ENCODE measurements at regions not wholly inside any gene's neighbourhood (a gene's known extent, or its start where the extent isn't known, plus 50 kb on each side); places are given as distances from the start of the nearest gene placed in this dataset.

DNA sequence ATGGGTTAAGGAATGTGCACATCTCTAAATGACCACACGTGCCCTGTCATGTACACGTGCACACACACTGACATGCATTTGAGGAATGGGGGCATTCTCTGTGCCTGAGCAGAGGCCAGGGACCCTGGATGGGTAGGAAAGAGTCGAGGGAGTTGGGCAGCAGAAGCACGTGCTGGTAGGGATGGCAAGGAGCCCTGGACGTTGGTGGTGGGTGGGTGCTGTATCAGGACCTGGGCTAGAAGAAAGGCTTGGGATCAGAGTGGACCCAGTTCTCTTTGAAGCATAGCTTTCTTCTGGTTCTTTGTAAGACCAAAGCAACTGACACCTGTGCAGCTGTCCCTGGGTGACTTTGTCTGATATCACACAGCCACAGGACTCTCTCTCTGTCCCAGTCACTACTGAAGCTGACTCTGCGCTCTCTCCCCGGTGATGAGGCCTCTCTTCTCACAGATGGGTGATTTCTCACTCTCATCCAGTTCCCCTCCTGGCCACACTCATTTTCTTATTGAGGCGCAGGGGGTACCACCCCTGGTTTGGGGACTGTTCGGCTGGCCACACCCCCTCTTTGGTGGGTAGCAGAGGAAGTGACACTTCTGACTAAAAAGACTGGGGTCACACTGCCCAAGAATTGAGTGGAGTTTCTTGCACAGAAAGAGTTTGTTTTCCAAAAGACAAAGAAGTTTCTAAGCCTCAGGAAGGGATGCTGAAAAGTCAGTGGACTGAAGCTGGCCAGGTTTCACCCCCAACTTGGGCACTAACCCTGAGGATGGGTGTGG is 171.7 kb upstream of the RTL1 start:
- Mint-ChIP-seq H3K36me3 (no peaks in the 10 kb centered on the region), H3K27ac (no peak overlapping the region), H3K9me3 (no peaks in the 10 kb centered on the region)
- peak in 1 of 2 donors; percentile 21 for DNase-seq (ENCODE audit: low spot score in 2 of 2)
- peak; percentile 30 to 76 for ATAC-seq

- H3K36me3 Mint-ChIP-seq, result no peaks in the 10 kb centered on the region
- peak in 1 of 2 donors; percentile 40 for DNase-seq (ENCODE audit: low spot score in 2 of 2)
- H3K9me3 Mint-ChIP-seq, result no peaks in the 10 kb centered on the region
- H3K27ac Mint-ChIP-seq, result no peak overlapping the region
- no peak for ATAC-seq
These were observed 172.4 kb upstream of the RTL1 start for GRCh38 chr14:101075801-101076413.

DNA sequence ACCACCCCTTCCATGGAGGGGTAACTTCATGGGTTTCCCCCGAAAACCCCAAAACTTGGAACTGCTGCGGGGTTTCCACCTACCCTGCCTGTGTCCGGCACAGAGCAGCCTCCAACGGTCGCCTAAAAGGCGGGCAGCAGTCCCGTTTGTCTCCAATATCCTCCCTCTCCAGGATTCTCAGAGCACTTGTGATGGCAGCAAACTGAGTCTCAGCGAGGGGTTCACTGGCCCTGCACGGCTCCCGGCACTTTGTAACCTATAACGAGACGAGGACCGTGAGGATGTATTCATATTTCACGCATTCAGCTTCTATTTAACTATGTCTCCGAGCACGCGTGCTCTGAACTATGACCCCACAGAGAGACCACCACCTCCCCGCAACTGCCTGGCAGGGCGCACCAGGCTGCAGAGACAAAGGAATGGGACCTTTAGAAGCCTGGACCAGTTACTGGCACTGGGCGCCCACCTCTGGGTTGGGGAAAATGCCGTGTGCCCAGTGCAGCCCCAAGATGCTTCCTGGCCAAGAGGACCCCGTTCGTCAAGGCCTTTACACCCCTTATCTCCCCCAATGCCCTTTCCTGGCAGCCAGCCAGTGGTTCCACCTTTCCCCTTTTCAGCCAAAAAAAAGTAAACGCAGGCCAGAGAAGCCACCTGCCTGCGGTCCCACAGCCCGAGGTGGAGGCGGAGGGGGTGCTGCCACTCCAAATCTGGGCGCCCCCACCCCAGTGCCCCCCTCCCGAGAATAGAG is 173.1 kb upstream of the RTL1 start:
- ATAC-seq (no peak), DNase-seq (ENCODE audit: low spot score in 2 of 2) (peak in 1 of 2 donors; percentile 26)
- Mint-ChIP-seq H3K36me3 (no peaks in the 10 kb centered on the region), H3K27ac (no peak overlapping the region), H3K9me3 (no peaks in the 10 kb centered on the region)

DNA sequence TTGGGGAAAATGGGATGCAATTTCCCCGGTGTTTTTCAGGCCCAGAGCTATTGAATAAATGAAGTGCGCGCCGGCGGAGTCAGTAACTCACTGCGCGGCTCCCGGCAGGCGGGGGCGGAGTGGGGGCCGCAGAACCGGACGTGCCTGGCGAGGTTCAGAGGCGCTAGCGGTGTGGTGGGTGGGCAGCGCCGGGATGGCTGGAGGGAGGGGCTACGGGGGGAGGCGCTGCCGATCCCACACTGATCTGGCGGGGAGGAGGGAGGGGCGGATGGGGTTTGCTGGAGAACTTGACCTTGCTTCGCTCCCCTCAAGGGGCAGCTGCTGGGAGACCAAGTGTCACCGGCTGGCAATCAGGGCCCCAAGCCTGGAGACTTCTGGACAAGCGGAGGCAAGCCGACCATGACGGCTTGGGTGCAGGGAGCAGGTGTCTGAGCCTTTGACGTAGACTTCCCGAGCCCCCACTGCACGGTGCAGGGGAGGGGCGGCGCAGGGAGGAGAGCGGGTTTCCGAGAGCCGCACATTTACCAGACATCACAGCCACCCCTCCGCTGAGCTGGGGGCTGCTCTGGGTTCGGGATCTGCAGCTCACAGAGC is 174.1 kb upstream of the RTL1 start:
- ATAC-seq (no peak), DNase-seq (ENCODE audit: low spot score in 2 of 2) (peak in 1 of 2 donors; percentile 21)
- Mint-ChIP-seq H3K27ac (no peak overlapping the region), H3K36me3 (no peaks in the 10 kb centered on the region), H3K9me3 (no peaks in the 10 kb centered on the region)

DNA sequence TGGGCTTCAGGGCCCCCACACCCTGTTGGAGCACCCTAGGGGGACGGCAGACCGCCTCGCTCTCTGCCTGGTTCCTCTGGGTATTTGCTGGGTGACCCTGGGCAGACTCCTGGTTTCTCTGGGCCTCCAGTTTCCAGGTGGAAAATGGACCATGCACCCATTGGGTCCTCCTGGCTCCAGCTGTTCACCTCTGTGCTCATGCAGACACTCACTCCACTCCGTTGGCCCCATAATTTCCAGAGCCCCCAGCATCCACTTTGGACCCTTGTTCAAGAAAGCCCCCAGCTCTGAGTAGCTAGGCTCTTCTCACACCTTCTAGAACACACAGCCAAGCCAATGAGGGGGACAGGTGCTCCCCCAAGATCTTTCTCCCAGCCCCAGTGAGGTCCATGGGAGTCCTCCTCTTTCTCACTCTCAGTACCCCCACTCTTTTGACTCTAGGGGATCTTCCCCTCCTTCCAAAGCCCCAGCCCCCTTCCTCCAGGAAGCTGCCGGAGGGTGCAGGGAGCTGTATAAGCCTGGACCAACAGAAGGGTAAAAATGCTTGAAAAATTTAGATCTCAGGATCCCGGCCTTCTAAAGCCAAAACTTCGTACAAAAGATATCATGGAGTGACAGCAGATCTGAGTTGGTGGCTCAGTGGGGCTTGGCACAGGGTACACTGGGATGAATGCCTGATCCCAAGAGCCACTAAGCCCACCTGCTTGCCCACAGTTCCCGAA is 174.8 kb upstream of the RTL1 start:
- no peaks in the 10 kb centered on the region for H3K9me3 Mint-ChIP-seq
- no peaks in the 10 kb centered on the region for H3K36me3 Mint-ChIP-seq
- DNase-seq (ENCODE audit: low spot score in 2 of 2), result peak in 1 of 2 donors; percentile 26
- ATAC-seq, result no peak
- H3K27ac Mint-ChIP-seq, result no peak overlapping the region

GRCh38 chr14:101078892-101079221 is 175.3 kb upstream of the RTL1 start:
- Mint-ChIP-seq H3K27ac (no peak overlapping the region), H3K9me3 (no peaks in the 10 kb centered on the region), H3K36me3 (no peaks in the 10 kb centered on the region)
- ATAC-seq (no peak), DNase-seq (ENCODE audit: low spot score in 2 of 2) (peak in 1 of 2 donors; percentile 16)

GRCh38 chr14:101080922-101081593 is 177.5 kb upstream of the RTL1 start:
- no peak for ATAC-seq
- Mint-ChIP-seq H3K36me3 (no peaks in the 10 kb centered on the region), H3K27ac (no peak overlapping the region), H3K9me3 (no peaks in the 10 kb centered on the region)
- DNase-seq (ENCODE audit: low spot score in 2 of 2), result no peak

DNA sequence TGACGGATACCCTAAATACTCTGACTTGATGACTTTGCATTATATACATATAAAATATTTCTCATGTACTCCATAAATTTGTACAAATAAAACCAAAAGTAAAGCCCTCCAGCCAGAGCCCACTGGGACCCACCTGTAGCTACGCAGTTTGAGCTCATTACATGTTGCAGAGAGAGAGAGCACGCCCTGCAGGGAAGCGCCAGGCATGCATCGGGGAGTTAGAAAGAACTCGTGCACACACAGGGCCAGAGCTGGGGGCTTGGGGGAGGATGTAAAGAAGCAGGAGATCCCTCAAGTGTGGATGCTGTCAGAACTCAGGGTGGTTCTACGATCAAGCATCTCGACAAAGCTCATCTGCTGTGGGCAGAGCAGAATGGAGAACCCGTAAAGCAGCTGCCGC is 178.5 kb upstream of the RTL1 start:
- H3K36me3 Mint-ChIP-seq, result no peaks in the 10 kb centered on the region

GRCh38 chr14:101082436-101083384 is 179.2 kb upstream of the RTL1 start:
- no peak for ATAC-seq
- H3K9me3 Mint-ChIP-seq, result no peaks in the 10 kb centered on the region

More for the DNA sequence above, 178.5 kb upstream of the RTL1 start:
- DNase-seq (ENCODE audit: low spot score in 2 of 2), result no peak
- no peak overlapping the region for H3K27ac Mint-ChIP-seq
- no peaks in the 10 kb centered on the region for H3K9me3 Mint-ChIP-seq
- no peak for ATAC-seq

DNA sequence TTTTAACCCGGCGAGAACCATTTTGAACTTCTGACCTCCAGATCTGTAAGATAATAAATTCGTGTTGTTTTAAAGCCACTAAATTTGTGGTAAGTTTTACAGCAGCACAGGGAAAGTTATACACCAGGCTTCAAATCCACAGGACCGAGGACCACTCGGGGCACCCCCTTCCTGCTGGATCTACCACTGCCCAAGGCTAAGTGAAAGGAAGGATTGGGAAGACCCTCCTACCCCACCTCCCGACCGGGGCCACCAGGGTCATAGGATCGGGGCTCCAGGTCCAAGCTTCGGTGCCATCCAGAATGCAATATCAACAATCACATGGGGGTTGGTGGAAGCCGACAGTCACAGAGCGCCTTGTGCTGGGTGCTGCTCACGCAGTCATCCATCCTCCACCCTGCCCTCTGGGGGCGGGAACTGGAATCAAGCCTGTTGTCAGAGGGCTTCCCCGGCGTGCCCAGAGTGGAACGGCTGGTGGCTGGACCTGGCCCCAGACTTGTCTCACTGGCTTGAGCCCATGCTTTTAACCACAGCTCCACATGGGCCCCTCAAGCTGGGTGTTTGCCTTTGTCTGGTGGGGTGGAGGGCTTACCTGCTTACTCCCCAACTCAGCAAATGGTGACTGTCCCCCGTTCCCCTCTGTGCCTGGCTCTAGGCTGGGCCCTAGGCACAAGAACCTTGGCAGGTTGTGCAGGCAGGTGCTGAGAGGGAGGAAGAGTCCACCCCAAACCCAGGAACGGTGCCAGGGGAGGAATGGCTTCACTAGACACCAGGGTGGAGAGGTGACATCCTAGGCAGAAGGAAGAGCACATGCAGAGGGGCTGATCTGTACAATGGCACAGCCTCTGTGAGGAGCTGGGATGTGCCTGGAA is 180.3 kb upstream of the RTL1 start:
- H3K27ac Mint-ChIP-seq, result no peak overlapping the region
- no peaks in the 10 kb centered on the region for H3K9me3 Mint-ChIP-seq
- DNase-seq (ENCODE audit: low spot score in 2 of 2) (no peak), ATAC-seq (no peak)
- H3K36me3 Mint-ChIP-seq, result no peaks in the 10 kb centered on the region

More at GRCh38 chr14:101082436-101083384, 179.2 kb upstream of the RTL1 start:
- H3K27ac Mint-ChIP-seq, result no peak overlapping the region
- H3K36me3 Mint-ChIP-seq, result no peaks in the 10 kb centered on the region
- no peak for DNase-seq (ENCODE audit: low spot score in 2 of 2)

DNA sequence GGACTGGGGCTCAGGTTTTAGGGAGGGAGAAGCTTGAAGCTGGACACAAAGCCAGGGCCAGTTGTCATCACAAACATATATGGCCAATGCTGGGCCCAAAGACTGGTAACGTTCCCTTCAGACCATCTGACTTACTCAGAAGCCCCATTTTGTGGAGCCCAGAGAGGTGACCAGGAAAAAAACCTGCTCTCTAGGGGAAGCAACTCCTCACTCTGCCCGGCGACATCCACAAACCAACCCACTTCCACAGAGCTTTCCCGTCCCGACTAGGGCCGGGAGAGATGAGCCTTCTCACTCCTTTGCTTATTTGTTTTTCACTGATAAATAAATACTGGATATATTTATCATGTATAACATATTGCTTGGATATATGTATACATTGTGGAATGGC is 180.9 kb upstream of the RTL1 start:
- ATAC-seq (no peak), DNase-seq (ENCODE audit: low spot score in 2 of 2) (no peak)
- Mint-ChIP-seq H3K9me3 (no peaks in the 10 kb centered on the region), H3K36me3 (no peaks in the 10 kb centered on the region), H3K27ac (no peak overlapping the region)

DNA sequence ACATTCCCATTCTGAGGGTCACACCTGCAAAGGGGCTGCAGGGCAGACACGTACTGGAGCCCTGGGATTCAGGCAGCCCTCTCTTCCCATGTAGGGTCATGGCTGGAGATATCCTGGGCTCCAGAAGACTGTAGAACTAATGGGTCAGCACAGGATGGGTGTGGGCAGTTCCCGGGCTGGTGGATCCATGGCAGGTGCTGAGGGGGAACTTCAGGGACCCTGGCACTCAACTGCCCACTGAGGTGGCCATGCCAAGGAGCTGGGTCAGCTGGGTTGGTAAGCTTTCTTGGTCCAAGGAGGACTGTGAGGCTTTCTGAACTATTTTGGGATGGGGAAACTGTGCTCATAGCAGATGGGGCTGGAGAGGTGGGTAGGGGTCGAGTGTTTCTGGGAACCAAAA is 183.4 kb upstream of the RTL1 start:
- Mint-ChIP-seq H3K36me3 (no peaks in the 10 kb centered on the region), H3K9me3 (no peaks in the 10 kb centered on the region), H3K27ac (no peak overlapping the region)
- DNase-seq (ENCODE audit: low spot score in 2 of 2), result no peak
- ATAC-seq, result no peak

GRCh38 chr14:101087614-101088394 is 184.3 kb upstream of the RTL1 start:
- H3K36me3 Mint-ChIP-seq, result no peaks in the 10 kb centered on the region
- ATAC-seq (no peak), DNase-seq (ENCODE audit: low spot score in 2 of 2) (peak in 1 of 2 donors; percentile 31)

GRCh38 chr14:101088395-101088667 is 184.8 kb upstream of the RTL1 start:
- no peak for ATAC-seq
- no peak overlapping the region for H3K27ac Mint-ChIP-seq
- DNase-seq (ENCODE audit: low spot score in 2 of 2), result no peak
- no peaks in the 10 kb centered on the region for H3K9me3 Mint-ChIP-seq
- H3K36me3 Mint-ChIP-seq, result no peaks in the 10 kb centered on the region

More at GRCh38 chr14:101087614-101088394, 184.3 kb upstream of the RTL1 start:
- H3K9me3 Mint-ChIP-seq, result no peaks in the 10 kb centered on the region
- H3K27ac Mint-ChIP-seq, result no peak overlapping the region

Data from activated naive CD4-positive, alpha-beta T cell treated with anti-CD3 and anti-CD28 coated beads, Interleukin-2, amount 50 U/mL, for 72 hours (primary cell).